HepG2 (cell line): ENCODE measurements at regions not wholly inside any gene's neighbourhood (a gene's known extent, or its start where the extent isn't known, plus 50 kb on each side); places are given as distances from the start of the nearest gene placed in this dataset.

Experiments
- ATAC-seq: fragments of 200-7000 bp; cut with Tn5 transposase; 3 replicates; pipeline ENCODE4 v1.9.1; 2020; ENCODE audit warnings: mild to moderate bottlenecking, moderate library complexity
- BruUV-seq: library from RNA; stranded (reverse); fragments of 400-500 nt; replicated peaks from 2 replicates; lab custom pipeline; 2021; lab: Mats Ljungman, UMichigan
- CTCF ChIA-PET: fragments of 300-600 bp; formaldehyde crosslinking; extraction: SDS; loops from one replicate; lab custom pipeline; 2021; ENCODE audit warnings: low total read pairs, inconsistent platforms, low intra/inter-chr PET ratio; lab: Yijun Ruan, JAX
- POLR2A ChIA-PET: fragments of 350-600 bp; sonication (Branson Sonifier 250); formaldehyde crosslinking; loops from one replicate; lab custom pipeline; 2020; ENCODE audit warnings: antibody characterized with exemption, inconsistent platforms; lab: Yijun Ruan, JAX
- DNase-seq: peaks from one replicate; pipeline ENCODE4 v3.0.0-alpha.2; 2015; ENCODE audit warnings: low spot score
- FAIRE-seq: peaks from 3 replicates; lab custom pipeline; 2011; peaks lifted over from hg19 to GRCh38; lab: Jason Lieb, UNC
- H2AFZ ChIP-seq: one replicate; pipeline ENCODE4 v1.6.1; 2011; ENCODE audit warnings: low read length, inconsistent platforms
- H3K27ac ChIP-seq: fragments of 300-600 bp; 3 replicates; pipeline ENCODE4 v1.8.0; 2011; ENCODE audit warnings: mixed run types, mild to moderate bottlenecking, mixed read lengths, low read length, inconsistent platforms; ENCODE audit not compliant: insufficient read depth; ENCODE audit errors: extremely low read length
- H3K27me3 ChIP-seq, 2 experiments: fragments of 200-600 bp in 1 of 2; 2 replicates in 1 of 2; 3 replicates in 1 of 2; pipeline versions ENCODE4 v1.6.0 to v1.8.0; 2011; ENCODE audit warnings: low read length in 2 of 2, mild to moderate bottlenecking in 2 of 2, moderate library complexity in 2 of 2, inconsistent platforms in 1 of 2; ENCODE audit not compliant: insufficient read depth in 2 of 2, control insufficient read depth in 1 of 2
- H3K36me3 ChIP-seq, 2 experiments: fragments of 200-600 bp in 1 of 2; replicated peaks in 1 of 2; 2 replicates in 1 of 2; 3 replicates in 1 of 2; pipeline versions ENCODE4 v1.5.1 to v1.8.0; 2011; ENCODE audit warnings: low read length in 2 of 2, inconsistent platforms in 1 of 2; ENCODE audit not compliant: insufficient read depth in 2 of 2, control insufficient read depth in 1 of 2
- H3K4me1 ChIP-seq: 2 replicates; pipeline ENCODE4 v1.5.1; 2012; ENCODE audit warnings: low read length, inconsistent platforms; ENCODE audit not compliant: insufficient read depth
- H3K4me2 ChIP-seq: 2 replicates; pipeline ENCODE4 v1.6.0; 2011; ENCODE audit warnings: low read depth, low read length, inconsistent platforms
- H3K4me3 ChIP-seq, 3 experiments: fragments of 200-600 bp in 1 of 3; sonication (generic), shearing (Covaris generic) in 1 of 3; replicated peaks in 1 of 3; 2 replicates each; pipeline ENCODE4 v1.5.1; 2011 to 2016; ENCODE audit warnings: low read length in 3 of 3, inconsistent platforms in 2 of 3, low read depth in 2 of 3, mild to moderate bottlenecking in 2 of 3, control low read depth in 1 of 3, mixed read lengths in 1 of 3; ENCODE audit not compliant: insufficient read depth in 1 of 3
- H3K79me2 ChIP-seq: one replicate; pipeline ENCODE4 v1.6.1; 2011; ENCODE audit warnings: low read length, inconsistent platforms; ENCODE audit not compliant: insufficient read depth
- H3K9ac ChIP-seq: 2 replicates; pipeline ENCODE4 v1.6.0; 2011; ENCODE audit warnings: mild to moderate bottlenecking, low read depth, low read length, inconsistent platforms; ENCODE audit not compliant: insufficient read depth
- H3K9me3 ChIP-seq: 2 replicates; pipeline ENCODE4 v1.5.1; 2012; ENCODE audit warnings: mild to moderate bottlenecking, low read length
- H4K20me1 ChIP-seq: 2 replicates; pipeline ENCODE4 v1.6.0; 2011; ENCODE audit warnings: inconsistent platforms, mild to moderate bottlenecking, low read length, moderate library complexity; ENCODE audit not compliant: insufficient read depth
- GABPA ChIP-seq, 2 experiments: IDR thresholded peaks; 2 replicates each; pipeline ENCODE4 v1.6.1; 2011 to 2016; ENCODE audit warnings: low read depth in 2 of 2, low read length in 1 of 2, missing biosample characterization in 1 of 2, missing genetic modification characterization in 1 of 2
- HOXA3 ChIP-seq: sonication (generic); formaldehyde crosslinking; IDR thresholded peaks from 2 replicates; pipeline ENCODE4 v1.5.0; 2020; ENCODE audit warnings: missing genetic modification reagents
- HOXD1 ChIP-seq: sonication (generic); formaldehyde crosslinking; IDR thresholded peaks from 2 replicates; pipeline ENCODE4 v1.5.0; 2020; ENCODE audit warnings: missing genetic modification reagents
- MIER3 ChIP-seq: IDR thresholded peaks from 2 replicates; pipeline ENCODE4 v1.6.1; 2016; ENCODE audit warnings: missing compliant biosample characterization, borderline replicate concordance
- MYPOP ChIP-seq: sonication (generic); formaldehyde crosslinking; IDR thresholded peaks from 2 replicates; pipeline ENCODE4 v1.8.1; 2023; ENCODE audit warnings: mild to moderate bottlenecking, moderate library complexity, missing genetic modification reagents
- PHF8 ChIP-seq: sonication (generic); formaldehyde crosslinking; IDR thresholded peaks from 2 replicates; pipeline ENCODE4 v1.5.0; 2020; ENCODE audit warnings: missing genetic modification reagents
- POGZ ChIP-seq: sonication (generic); formaldehyde crosslinking; IDR thresholded peaks from 2 replicates; pipeline ENCODE4 v1.4.0; 2020; ENCODE audit warnings: mild to moderate bottlenecking, missing genetic modification reagents
- ZFYVE20 ChIP-seq: sonication (generic); formaldehyde crosslinking; IDR thresholded peaks from 2 replicates; pipeline ENCODE4 v1.8.0; 2023; ENCODE audit warnings: low read depth, mild to moderate bottlenecking, moderate library complexity, missing genetic modification reagents, borderline replicate concordance
- ZNF20 ChIP-seq: sonication (generic); formaldehyde crosslinking; IDR thresholded peaks from 2 replicates; pipeline ENCODE4 v1.4.0; 2020; ENCODE audit warnings: mild to moderate bottlenecking, moderate library complexity, missing genetic modification reagents
- ZNF230 ChIP-seq: sonication (generic); formaldehyde crosslinking; IDR thresholded peaks from 2 replicates; pipeline ENCODE4 v1.4.0; 2020; ENCODE audit warnings: mild to moderate bottlenecking, missing genetic modification reagents
- ZNF292 ChIP-seq: sonication (generic); formaldehyde crosslinking; IDR thresholded peaks from 2 replicates; pipeline ENCODE4 v1.8.1; 2022; ENCODE audit warnings: mild to moderate bottlenecking, low read depth, missing genetic modification reagents, borderline replicate concordance
- ZNF552 ChIP-seq: sonication (generic); formaldehyde crosslinking; IDR thresholded peaks from 2 replicates; pipeline ENCODE4 v1.9.0; 2022; ENCODE audit warnings: missing genetic modification reagents, mild to moderate bottlenecking, borderline replicate concordance
- ZNF746 ChIP-seq: sonication (generic); formaldehyde crosslinking; IDR thresholded peaks from 2 replicates; pipeline ENCODE4 v1.8.0; 2022; ENCODE audit warnings: mild to moderate bottlenecking, missing genetic modification reagents
- ZNF780A ChIP-seq: sonication (generic); formaldehyde crosslinking; IDR thresholded peaks from 2 replicates; pipeline ENCODE4 v1.8.0; 2022; ENCODE audit warnings: mild to moderate bottlenecking, missing genetic modification reagents, moderate library complexity
- ZSCAN22 ChIP-seq: sonication (generic); formaldehyde crosslinking; IDR thresholded peaks from 2 replicates; pipeline ENCODE4 v1.4.0; 2020; ENCODE audit warnings: mild to moderate bottlenecking, missing genetic modification reagents
- WGBS: methylation state at CpG from one replicate; pipeline ENCODE4 v1.1.6; 2017; ENCODE audit warnings: low lambda C conversion rate; 5-methylcytosine and 5-hydroxymethylcytosine counted together
- in situ Hi-C: cut with HindIII; loops from 2 replicates; pipeline ENCODE4 v1.10.0; 2017; ENCODE audit warnings: low pct_unique_long_range_greater_than_20kb; ENCODE audit not compliant: extremely low pct_ligation_motif_present
- intact Hi-C: fragments of 100-400 bp; cut with micrococcal nuclease; formaldehyde crosslinking; loops from one replicate; pipeline ENCODE4 v1.10.0; 2022; ENCODE audit not compliant: unreplicated experiment
- TF ChIP-seq, protein P1 (sequence below): sonication (generic); formaldehyde crosslinking; IDR thresholded peaks from 2 replicates; pipeline ENCODE4 v1.4.0; 2020; ENCODE audit warnings: missing genetic modification reagents; ENCODE audit errors: not compliant biosample characterization
- TF ChIP-seq, protein P2 (sequence below): IDR thresholded peaks from 2 replicates; pipeline ENCODE4 v1.6.1; 2016; ENCODE audit warnings: control low read depth
- TF ChIP-seq, protein P3 (sequence below), 2 experiments: sonication (generic) in 1 of 2; formaldehyde crosslinking in 1 of 2; IDR thresholded peaks; 2 replicates each; pipeline versions ENCODE4 v1.4.0 to v1.6.1; 2018 to 2020; ENCODE audit warnings: missing genetic modification reagents in 2 of 2, borderline replicate concordance in 1 of 2, low read depth in 1 of 2, mild to moderate bottlenecking in 1 of 2, missing biosample characterization in 1 of 2
- TF ChIP-seq, protein P4 (sequence below): sonication (generic); formaldehyde crosslinking; IDR thresholded peaks from 2 replicates; pipeline ENCODE4 v1.5.0; 2020; ENCODE audit warnings: missing genetic modification reagents, mild to moderate bottlenecking, borderline replicate concordance

GRCh38 chr16:31780342-31780741 is 93.3 kb upstream of the ZNF267 start (continued):
- no peak for TF ChIP-seq MIER3 (CRISPR knock-in tag)
- no peak for TF ChIP-seq ZNF780A
- TF ChIP-seq, protein P1, sequence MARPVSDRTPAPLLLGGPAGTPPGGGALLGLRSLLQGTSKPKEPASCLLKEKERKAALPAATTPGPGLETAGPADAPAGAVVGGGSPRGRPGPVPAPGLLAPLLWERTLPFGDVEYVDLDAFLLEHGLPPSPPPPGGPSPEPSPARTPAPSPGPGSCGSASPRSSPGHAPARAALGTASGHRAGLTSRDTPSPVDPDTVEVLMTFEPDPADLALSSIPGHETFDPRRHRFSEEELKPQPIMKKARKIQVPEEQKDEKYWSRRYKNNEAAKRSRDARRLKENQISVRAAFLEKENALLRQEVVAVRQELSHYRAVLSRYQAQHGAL (CRISPR knock-in tag): no peak
- no peak for TF ChIP-seq GABPA (IDR thresholded peaks at IDR 0.05; ENCODE audit: low read depth, low read length)
- TF ChIP-seq GABPA (CRISPR knock-in tag; IDR thresholded peaks at IDR 0.05; ENCODE audit: low read depth): no peak
- TF ChIP-seq HOXA3: no peak
- no peak for TF ChIP-seq ZNF20 (CRISPR knock-in tag)
- TF ChIP-seq, all 625 proteins: peak for 0

DNA sequence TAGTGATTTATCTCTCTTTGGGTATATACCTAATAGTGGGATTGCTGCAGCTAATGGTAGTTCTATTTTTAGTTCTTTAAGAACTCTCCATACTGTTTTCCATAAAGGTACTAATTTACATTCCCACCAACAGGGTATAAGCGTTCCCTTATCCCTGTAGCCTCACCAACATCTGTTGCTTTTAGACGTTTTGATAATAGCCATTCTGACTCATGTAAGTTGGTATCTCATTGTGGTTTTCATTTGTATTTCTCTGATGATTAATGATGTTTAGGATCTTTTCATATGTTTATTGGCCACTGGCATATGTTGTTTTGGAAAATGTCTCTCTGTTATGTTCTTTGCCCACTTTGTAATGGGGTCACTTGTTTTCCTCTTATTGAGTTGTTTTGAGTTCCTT is 88.5 kb upstream of the ZNF267 start:
- H3K4me1 ChIP-seq: no peaks in the 10 kb centered on the region
- no peaks in the 10 kb centered on the region for H3K79me2 ChIP-seq
- CTCF ChIA-PET: no interaction called here
- peaks cover 87% of the 10 kb centered on the region for H3K9me3 ChIP-seq
- WGBS: 1% methylated on average over 2 of the region's 2 CpGs
- H4K20me1 ChIP-seq: no peaks in the 10 kb centered on the region
- no peak overlapping the region for H3K9ac ChIP-seq
- no peak overlapping the region for H3K4me2 ChIP-seq
- BruUV-seq: no TSS peak
- no peaks in the 10 kb centered on the region for H3K36me3 ChIP-seq
- DNase-seq: no peak
- H2AFZ ChIP-seq: no peak overlapping the region
- no peaks in the 10 kb centered on the region for H3K27me3 ChIP-seq
- no peak for FAIRE-seq
- H3K4me3 ChIP-seq: no peak overlapping the region
- POLR2A ChIA-PET: no interaction called here
- ATAC-seq: no peak
- no peak overlapping the region for H3K27ac ChIP-seq
- intact Hi-C loops (no loop called here), in situ Hi-C loops (no loop called here)
- TF ChIP-seq ZSCAN22 (CRISPR knock-in tag) (no peak), ZNF292 (CRISPR knock-in tag) (no peak), ZNF746 (CRISPR knock-in tag) (no peak), HOXD1 (CRISPR knock-in tag) (no peak), ZNF552 (CRISPR knock-in tag) (no peak), MYPOP (CRISPR knock-in tag) (no peak), ZFYVE20 (CRISPR knock-in tag) (no peak), PHF8 (CRISPR knock-in tag) (no peak), ZNF230 (CRISPR knock-in tag) (no peak), POGZ (CRISPR knock-in tag) (no peak)
- TF ChIP-seq, protein P2, sequence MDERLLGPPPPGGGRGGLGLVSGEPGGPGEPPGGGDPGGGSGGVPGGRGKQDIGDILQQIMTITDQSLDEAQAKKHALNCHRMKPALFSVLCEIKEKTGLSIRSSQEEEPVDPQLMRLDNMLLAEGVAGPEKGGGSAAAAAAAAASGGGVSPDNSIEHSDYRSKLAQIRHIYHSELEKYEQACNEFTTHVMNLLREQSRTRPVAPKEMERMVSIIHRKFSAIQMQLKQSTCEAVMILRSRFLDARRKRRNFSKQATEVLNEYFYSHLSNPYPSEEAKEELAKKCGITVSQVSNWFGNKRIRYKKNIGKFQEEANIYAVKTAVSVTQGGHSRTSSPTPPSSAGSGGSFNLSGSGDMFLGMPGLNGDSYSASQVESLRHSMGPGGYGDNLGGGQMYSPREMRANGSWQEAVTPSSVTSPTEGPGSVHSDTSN: no peak
- TF ChIP-seq, protein P3, sequence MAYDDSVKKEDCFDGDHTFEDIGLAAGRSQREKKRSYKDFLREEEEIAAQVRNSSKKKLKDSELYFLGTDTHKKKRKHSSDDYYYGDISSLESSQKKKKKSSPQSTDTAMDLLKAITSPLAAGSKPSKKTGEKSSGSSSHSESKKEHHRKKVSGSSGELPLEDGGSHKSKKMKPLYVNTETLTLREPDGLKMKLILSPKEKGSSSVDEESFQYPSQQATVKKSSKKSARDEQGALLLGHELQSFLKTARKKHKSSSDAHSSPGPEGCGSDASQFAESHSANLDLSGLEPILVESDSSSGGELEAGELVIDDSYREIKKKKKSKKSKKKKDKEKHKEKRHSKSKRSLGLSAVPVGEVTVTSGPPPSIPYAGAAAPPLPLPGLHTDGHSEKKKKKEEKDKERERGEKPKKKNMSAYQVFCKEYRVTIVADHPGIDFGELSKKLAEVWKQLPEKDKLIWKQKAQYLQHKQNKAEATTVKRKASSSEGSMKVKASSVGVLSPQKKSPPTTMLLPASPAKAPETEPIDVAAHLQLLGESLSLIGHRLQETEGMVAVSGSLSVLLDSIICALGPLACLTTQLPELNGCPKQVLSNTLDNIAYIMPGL (CRISPR knock-in tag; IDR thresholded peaks at IDR 0.05; ENCODE audit: borderline replicate concordance in 1 of 2, low read depth in 1 of 2): no peak
- TF ChIP-seq, protein P4, sequence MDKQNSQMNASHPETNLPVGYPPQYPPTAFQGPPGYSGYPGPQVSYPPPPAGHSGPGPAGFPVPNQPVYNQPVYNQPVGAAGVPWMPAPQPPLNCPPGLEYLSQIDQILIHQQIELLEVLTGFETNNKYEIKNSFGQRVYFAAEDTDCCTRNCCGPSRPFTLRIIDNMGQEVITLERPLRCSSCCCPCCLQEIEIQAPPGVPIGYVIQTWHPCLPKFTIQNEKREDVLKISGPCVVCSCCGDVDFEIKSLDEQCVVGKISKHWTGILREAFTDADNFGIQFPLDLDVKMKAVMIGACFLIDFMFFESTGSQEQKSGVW (CRISPR knock-in tag): no peak
